Neuronal stem cell (in vitro differentiated cells): ENCODE measurements at regions not wholly inside any gene's neighbourhood (a gene's known extent, or its start where the extent isn't known, plus 50 kb on each side); places are given as distances from the start of the nearest gene placed in this dataset.

ENCODE experiments used
- DNase-seq: peaks from one replicate; pipeline ENCODE4 v3.0.0-alpha.2; 2013; ENCODE audit warnings: low spot score
- H2AFZ ChIP-seq: one replicate; pipeline ENCODE4 v1.6.1; 2013; ENCODE audit warnings: mild to moderate bottlenecking, low read length, inconsistent platforms
- H2AK5ac ChIP-seq: 2 replicates; pipeline ENCODE4 v1.6.1; 2013; ENCODE audit warnings: low read depth, mild to moderate bottlenecking, inconsistent platforms, low read length, moderate library complexity, mixed read lengths
- H2BK120ac ChIP-seq: 2 replicates; pipeline ENCODE4 v1.6.1; 2013; ENCODE audit warnings: low read depth, mild to moderate bottlenecking, inconsistent platforms, low read length, moderate library complexity, mixed read lengths
- H2BK12ac ChIP-seq: one replicate; pipeline ENCODE4 v1.6.1; 2013; ENCODE audit warnings: low read length, inconsistent platforms
- H2BK15ac ChIP-seq: 2 replicates; pipeline ENCODE4 v1.6.1; 2013; ENCODE audit warnings: mild to moderate bottlenecking, low read length, inconsistent platforms, mixed read lengths
- H2BK5ac ChIP-seq: one replicate; pipeline ENCODE4 v1.6.1; 2013; ENCODE audit warnings: inconsistent platforms, mild to moderate bottlenecking, low read length, moderate library complexity
- H3K14ac ChIP-seq: one replicate; pipeline ENCODE4 v1.6.1; 2013; ENCODE audit warnings: low read length, inconsistent platforms
- H3K18ac ChIP-seq: 2 replicates; pipeline ENCODE4 v1.6.1; 2013; ENCODE audit warnings: low read length, inconsistent platforms
- H3K23ac ChIP-seq: 2 replicates; pipeline ENCODE4 v1.6.1; 2013; ENCODE audit warnings: low read depth, mild to moderate bottlenecking, mixed read lengths, low read length, inconsistent platforms; ENCODE audit not compliant: poor library complexity
- H3K27ac ChIP-seq: replicated peaks from 3 replicates; pipeline ENCODE4 v1.5.1; 2013; ENCODE audit warnings: low read length, inconsistent platforms
- H3K27me3 ChIP-seq, 3 experiments: 2 replicates each; pipeline ENCODE4 v1.6.1; 2013; ENCODE audit warnings: low read length in 3 of 3, mild to moderate bottlenecking in 2 of 3, inconsistent platforms in 1 of 3, low read depth in 1 of 3, mixed read lengths in 1 of 3, moderate library complexity in 1 of 3; ENCODE audit not compliant: control insufficient read depth in 3 of 3, insufficient read depth in 3 of 3
- H3K36me3 ChIP-seq, 2 donors: replicated peaks in 1 of 2; 2 replicates each; pipeline ENCODE4 v1.6.1; 2013; ENCODE audit warnings: low read length in 2 of 2; ENCODE audit not compliant: control insufficient read depth in 2 of 2, insufficient read depth in 2 of 2
- H3K4ac ChIP-seq: 2 replicates; pipeline ENCODE4 v1.6.1; 2013; ENCODE audit warnings: inconsistent platforms, mild to moderate bottlenecking, low read length, moderate library complexity
- H3K4me1 ChIP-seq, 2 donors: 1 replicate in 1 of 2; 2 replicates in 1 of 2; pipeline ENCODE4 v1.6.1; 2013; ENCODE audit warnings: low read length in 2 of 2, low read depth in 1 of 2; ENCODE audit not compliant: control insufficient read depth in 2 of 2, insufficient read depth in 1 of 2
- H3K4me2 ChIP-seq: one replicate; pipeline ENCODE4 v1.6.1; 2013; ENCODE audit warnings: mild to moderate bottlenecking, low read length, inconsistent platforms; ENCODE audit not compliant: insufficient read depth, poor library complexity, severe bottlenecking
- H3K4me3 ChIP-seq, 2 donors: 2 replicates each; pipeline ENCODE4 v1.5.1; 2013; ENCODE audit warnings: low read length in 2 of 2, mild to moderate bottlenecking in 2 of 2, inconsistent platforms in 1 of 2, moderate library complexity in 1 of 2
- H3K79me1 ChIP-seq: one replicate; pipeline ENCODE4 v1.6.1; 2013; ENCODE audit warnings: low read depth, mild to moderate bottlenecking, inconsistent platforms, low read length, moderate library complexity
- H3K9ac ChIP-seq: one replicate; pipeline ENCODE4 v1.6.1; 2013; ENCODE audit warnings: mild to moderate bottlenecking, low read depth, low read length, inconsistent platforms; ENCODE audit not compliant: poor library complexity
- H3K9me3 ChIP-seq, 2 donors: replicated peaks in 1 of 2; 2 replicates each; pipeline versions ENCODE3 to v1.6.1; 2013; ENCODE audit warnings: low read length in 2 of 2, mild to moderate bottlenecking in 2 of 2, inconsistent platforms in 1 of 2, low read depth in 1 of 2, mixed read lengths in 1 of 2, moderate library complexity in 1 of 2; ENCODE audit not compliant: control insufficient read depth in 2 of 2, insufficient read depth in 1 of 2
- H4K8ac ChIP-seq: one replicate; pipeline ENCODE4 v1.6.1; 2013; ENCODE audit warnings: low read depth, mild to moderate bottlenecking, inconsistent platforms, low read length, moderate library complexity
- H4K91ac ChIP-seq: one replicate; pipeline ENCODE4 v1.6.1; 2013; ENCODE audit warnings: low read length, low read depth, mild to moderate bottlenecking, inconsistent platforms; ENCODE audit not compliant: poor library complexity
- WGBS, 2 donors: extraction: QIAGEN DNeasy Blood & Tissue Kit; methylation state at CpG; one replicate each; pipeline ENCODE4 v1.1.7; 2013; ENCODE audit warnings: missing lambda C conversion rate in 2 of 2, mixed read lengths in 1 of 2; ENCODE audit not compliant: insufficient read length in 2 of 2, insufficient replicate concordance in 1 of 2; ENCODE audit errors: extremely low coverage in 2 of 2; 5-methylcytosine and 5-hydroxymethylcytosine counted together

DNA sequence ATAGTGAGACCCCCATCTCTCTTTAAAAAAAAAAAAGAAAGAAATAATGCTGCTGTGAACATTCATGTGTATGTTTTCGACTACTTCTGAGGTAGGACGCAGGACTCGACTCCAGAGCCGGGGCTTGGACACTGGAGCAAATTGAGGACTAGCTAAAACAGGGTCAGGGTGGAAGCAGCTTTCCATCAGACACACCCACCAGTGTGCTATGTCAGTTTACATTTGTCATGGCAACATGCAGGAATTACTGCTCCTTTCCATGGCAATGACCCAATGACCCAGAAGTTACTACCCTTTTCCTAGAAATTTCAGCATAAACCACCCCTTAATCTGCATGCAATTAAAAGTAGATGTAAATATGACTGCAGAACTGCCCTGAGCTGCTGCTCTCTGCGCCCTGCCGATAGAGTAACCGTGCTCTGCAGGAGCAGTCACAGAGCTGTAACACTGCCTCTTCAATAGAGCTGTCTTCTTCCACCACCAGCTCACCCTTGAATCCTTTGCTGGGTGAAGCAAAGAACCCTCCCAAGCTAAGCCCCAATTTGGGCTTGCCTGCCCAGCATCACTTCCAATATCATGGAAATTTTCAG lies 61.6 kb upstream of the ZNF599 start:
- H3K4me2 ChIP-seq: no peak overlapping the region
- H2AFZ ChIP-seq: no peak overlapping the region
- H2BK12ac ChIP-seq: no peak overlapping the region

GRCh38 chr19:34832581-34833112 lies 59.6 kb upstream of the ZNF599 start:
- Histone ChIP-seq H3K4me2 (no peak overlapping the region), H3K18ac (peak overlapping the region; percentile 13), H3K9ac (no peak overlapping the region), H3K14ac (peak overlapping the region; percentile 38), H2AK5ac (peak overlapping the region; percentile 37), H3K4ac (no peak overlapping the region), H3K27me3 (no peaks in the 10 kb centered on the region), H2BK5ac (peak overlapping the region; percentile 66), H3K4me1 (no peaks in the 10 kb centered on the region), H2BK15ac (no peak overlapping the region), H4K8ac (no peak overlapping the region), H2BK120ac (no peak overlapping the region), H3K36me3 (no peaks in the 10 kb centered on the region), H3K23ac (no peak overlapping the region), H3K9me3 (peaks cover 0 to 2% of the 10 kb centered on the region in 2 donors), H2AFZ (no peak overlapping the region), H4K91ac (no peak overlapping the region), H2BK12ac (no peak overlapping the region), H3K79me1 (no peaks in the 10 kb centered on the region), H3K27ac (no peak overlapping the region), H3K4me3 (no peak overlapping the region)
- no CpG with 5 or more reads among the region's 37 CpGs for WGBS, 2 donors
- no peak for DNase-seq

More for the DNA sequence above, 61.6 kb upstream of the ZNF599 start:
- Histone ChIP-seq H3K9ac (no peak overlapping the region), H3K27ac (no peak overlapping the region), H2BK15ac (no peak overlapping the region), H3K9me3 (peaks cover 0 to 2% of the 10 kb centered on the region in 2 donors), H4K91ac (no peak overlapping the region), H3K14ac (no peak overlapping the region), H2BK5ac (no peak overlapping the region), H3K18ac (no peak overlapping the region), H3K27me3 (peaks cover 0 to 16% (median 9%) of the 10 kb centered on the region in 3 experiments), H4K8ac (no peak overlapping the region), H3K4me1 (peaks cover 0 to 5% of the 10 kb centered on the region in 2 donors), H2BK120ac (no peak overlapping the region), H3K79me1 (no peaks in the 10 kb centered on the region), H3K4me3 (no peak overlapping the region), H3K36me3 (no peaks in the 10 kb centered on the region), H3K23ac (no peak overlapping the region), H2AK5ac (no peak overlapping the region), H3K4ac (no peak overlapping the region)
- WGBS, 2 donors: no CpG with 5 or more reads among the region's 7 CpGs
- no peak for DNase-seq

DNA sequence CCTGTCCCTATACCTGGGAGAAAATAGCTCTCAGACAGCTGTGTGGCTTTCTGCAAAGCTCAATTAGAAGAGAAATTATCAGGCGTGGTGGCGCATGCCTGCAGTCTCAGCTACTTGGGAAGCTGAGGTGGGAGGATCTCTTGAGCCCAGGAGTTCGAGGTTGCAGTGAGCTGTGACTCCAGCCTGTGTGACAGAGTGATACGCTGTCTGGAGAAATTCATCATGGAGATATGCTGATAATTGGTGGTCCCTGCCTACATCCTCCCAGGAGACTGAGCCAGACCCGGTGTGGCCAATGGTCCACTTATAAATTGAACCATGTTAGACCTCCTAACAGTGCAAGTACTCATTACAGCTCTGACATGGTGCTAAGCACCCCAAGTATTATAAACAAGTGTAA lies 58.7 kb upstream of the ZNF599 start:
- DNase-seq: no peak
- H3K14ac ChIP-seq: no peak overlapping the region
- no peak overlapping the region for H2BK120ac ChIP-seq
- H4K8ac ChIP-seq: no peak overlapping the region
- H3K4me2 ChIP-seq: no peak overlapping the region
- no peak overlapping the region for H3K18ac ChIP-seq
- no peaks in the 10 kb centered on the region for H3K36me3 ChIP-seq
- peaks cover 0 to 2% of the 10 kb centered on the region in 2 donors for H3K9me3 ChIP-seq
- WGBS, 2 donors: no CpG with 5 or more reads among the region's 5 CpGs
- H3K27me3 ChIP-seq: no peaks in the 10 kb centered on the region
- H2BK12ac ChIP-seq: no peak overlapping the region
- H2BK15ac ChIP-seq: no peak overlapping the region
- no peak overlapping the region for H2AK5ac ChIP-seq
- H3K27ac ChIP-seq: no peak overlapping the region
- H3K4me3 ChIP-seq: no peak overlapping the region
- H3K23ac ChIP-seq: no peak overlapping the region
- H2AFZ ChIP-seq: no peak overlapping the region
- no peak overlapping the region for H3K4ac ChIP-seq
- no peak overlapping the region for H2BK5ac ChIP-seq
- H3K9ac ChIP-seq: no peak overlapping the region
- no peak overlapping the region for H4K91ac ChIP-seq
- H3K4me1 ChIP-seq: no peaks in the 10 kb centered on the region
- no peaks in the 10 kb centered on the region for H3K79me1 ChIP-seq

- Histone ChIP-seq H3K4ac (no peak overlapping the region), H3K27ac (no peak overlapping the region), H4K91ac (no peak overlapping the region), H4K8ac (no peak overlapping the region), H3K79me1 (no peaks in the 10 kb centered on the region), H2BK12ac (no peak overlapping the region), H2BK15ac (no peak overlapping the region), H3K23ac (no peak overlapping the region), H3K14ac (no peak overlapping the region), H2BK120ac (no peak overlapping the region), H3K9me3 (peaks cover 0 to 1% of the 10 kb centered on the region in 2 donors), H3K4me3 (no peak overlapping the region), H3K18ac (no peak overlapping the region), H2AFZ (no peak overlapping the region), H3K4me2 (no peak overlapping the region), H2BK5ac (no peak overlapping the region), H3K4me1 (no peaks in the 10 kb centered on the region), H3K9ac (no peak overlapping the region), H2AK5ac (no peak overlapping the region), H3K27me3 (no peaks in the 10 kb centered on the region), H3K36me3 (no peaks in the 10 kb centered on the region)
- no peak for DNase-seq
- WGBS, 2 donors: no CpG with 5 or more reads among the region's 3 CpGs
Observed at GRCh38 chr19:34828156-34828555, 55.1 kb upstream of the ZNF599 start.
